Stromal cell of bone marrow (primary cell): ENCODE measurements at regions not wholly inside any gene's neighbourhood (a gene's known extent, or its start where the extent isn't known, plus 50 kb on each side); places are given as distances from the start of the nearest gene placed in this dataset.
"Not testable (repeated sequence)": the region's sequence is repeated elsewhere in the genome, so short reads cannot be mapped to it uniquely, and the experiment has no call there.

Source experiments
- DNase-seq: peaks from one replicate; pipeline ENCODE4 v3.0.0-alpha.2; 2012; ENCODE audit warnings: low read depth

DNA sequence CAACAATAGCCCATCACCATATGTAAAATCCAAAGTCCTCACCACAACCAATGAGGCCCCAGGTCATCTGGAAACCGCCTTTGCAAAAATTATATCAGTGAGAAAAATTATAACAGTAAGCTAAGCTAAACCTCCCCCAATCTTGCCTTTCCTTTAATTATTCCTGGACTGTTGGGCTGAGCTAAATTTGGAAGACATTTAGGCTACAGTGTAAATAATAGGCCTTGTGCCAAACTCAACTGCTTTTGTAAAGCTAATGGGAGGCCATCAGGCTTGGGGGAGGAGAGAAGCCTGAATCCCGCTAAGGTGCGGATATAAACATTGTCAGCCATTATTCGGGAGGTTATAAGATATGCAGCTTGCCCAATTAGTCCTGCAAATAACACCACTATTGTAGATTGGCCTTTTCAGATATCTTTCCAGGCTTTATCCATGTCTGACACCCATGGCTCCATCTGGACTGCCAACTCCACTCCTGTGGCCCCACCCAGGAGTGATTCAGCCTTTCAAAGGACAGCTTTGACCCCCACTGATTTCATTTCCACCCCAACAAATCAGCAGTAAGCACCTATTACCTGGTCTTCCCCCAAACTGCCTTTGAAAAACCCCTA lies 53.0 kb upstream of the CA12 start:
- DNase-seq, result no peak

DNA sequence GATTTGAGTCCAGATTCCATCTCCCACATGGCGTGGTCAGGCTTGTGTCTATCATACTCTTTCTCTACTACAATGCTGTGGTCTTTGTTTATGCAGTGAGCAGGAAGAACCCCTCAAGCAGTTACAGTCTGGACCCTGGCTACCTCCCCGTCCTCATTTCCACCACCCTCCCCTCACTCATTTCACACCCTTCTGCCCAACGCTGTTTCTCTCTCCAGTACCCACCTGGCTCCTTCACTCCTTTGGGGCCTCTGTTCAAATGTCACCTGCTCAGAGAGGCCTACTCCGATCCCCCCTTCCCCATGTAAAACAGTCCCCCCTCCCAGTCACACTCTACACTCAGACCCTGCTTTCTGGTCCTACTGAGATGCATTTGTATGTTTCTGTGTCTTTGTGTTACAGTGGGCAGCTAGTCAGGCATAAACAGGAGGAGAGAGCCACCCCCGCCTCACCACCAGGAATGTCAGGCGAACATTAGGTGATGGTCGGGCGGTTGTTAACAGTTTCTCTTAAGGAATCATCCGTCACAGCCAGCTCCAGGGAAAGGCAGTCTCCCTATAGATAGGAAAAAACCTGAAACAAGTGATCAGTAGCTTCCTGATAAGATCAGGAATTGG lies 53.7 kb upstream of the CA12 start:
- no peak for DNase-seq

DNA sequence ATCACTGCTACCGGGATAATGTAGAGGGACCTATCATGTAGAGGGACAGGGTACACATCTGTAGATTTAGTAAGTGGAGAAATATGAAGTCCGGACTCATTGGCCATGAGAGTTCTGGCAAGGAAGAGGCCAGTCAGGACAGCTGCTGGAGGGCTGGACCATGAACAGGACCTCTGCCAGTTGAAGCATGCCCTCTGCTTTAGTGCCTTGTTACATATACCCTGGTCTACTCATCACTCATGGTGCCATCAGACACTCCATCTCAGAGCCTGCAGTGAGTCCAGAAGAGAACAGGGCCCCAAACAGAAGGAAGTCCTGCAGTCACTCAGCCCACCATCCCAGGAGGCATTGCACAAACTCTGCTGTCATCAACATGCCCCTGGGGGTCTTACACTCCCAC lies 54.7 kb upstream of the CA12 start:
- no peak for DNase-seq

DNA sequence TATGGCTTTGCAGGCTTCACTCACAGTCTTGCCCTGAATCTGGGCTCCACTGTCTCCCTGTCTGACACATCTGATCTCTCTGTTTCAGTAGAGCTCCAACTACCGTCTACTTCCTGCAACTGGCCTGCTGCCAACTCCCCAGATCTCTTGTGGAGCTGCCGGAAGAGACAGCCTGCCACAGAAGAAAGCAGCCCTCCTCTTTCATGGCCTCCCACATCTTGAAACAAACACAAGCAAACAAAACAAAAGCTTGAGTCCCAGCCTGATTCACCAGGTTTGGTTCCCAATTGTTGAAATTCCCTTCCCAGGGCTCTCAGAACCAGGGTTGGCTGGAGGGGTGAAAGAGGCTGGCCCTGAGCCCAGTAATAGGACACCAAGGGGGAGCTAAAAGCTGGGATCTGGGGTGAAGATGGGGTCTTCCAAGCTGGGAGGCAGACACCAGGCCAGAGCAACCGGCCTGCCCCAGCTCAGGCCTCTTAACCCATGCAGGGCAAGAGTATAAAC lies 55.3 kb upstream of the CA12 start:
- DNase-seq, result peak; percentile 72

DNA sequence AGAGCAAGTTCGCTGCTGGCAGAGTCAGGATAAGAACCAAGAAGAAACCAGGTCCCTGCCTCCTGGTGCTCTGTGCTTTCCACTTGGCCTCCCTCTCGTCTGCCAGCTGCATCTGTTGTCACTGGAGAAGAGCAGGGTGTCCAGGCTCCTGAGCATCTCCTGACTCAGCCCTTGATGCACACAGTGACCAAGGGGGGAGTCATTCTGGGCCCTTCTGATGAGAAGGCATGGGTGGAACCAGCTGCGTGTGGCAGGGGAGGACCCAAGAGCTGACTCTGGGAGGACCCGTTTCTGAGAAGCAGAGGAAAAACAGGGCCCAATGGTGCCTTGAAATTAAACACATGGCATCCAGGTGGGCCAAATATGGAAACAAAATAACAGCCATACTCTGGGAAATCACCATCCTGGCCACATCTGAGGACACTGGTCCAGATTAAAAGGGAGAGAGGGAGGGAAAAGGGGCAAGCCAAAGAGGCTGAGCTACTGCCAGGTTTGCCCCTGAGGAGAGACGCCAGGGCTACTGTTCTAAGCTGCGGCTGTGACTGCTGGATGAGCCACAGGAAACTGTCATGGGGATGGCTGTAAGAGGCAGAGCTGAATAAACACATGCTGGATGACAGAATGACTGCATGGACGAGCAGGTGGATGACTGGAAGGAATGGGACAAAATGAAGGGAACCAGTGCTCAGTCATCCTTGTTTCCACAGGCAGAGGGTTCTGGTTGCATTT lies 58.1 kb upstream of the CA12 start:
- DNase-seq, result no peak

DNA sequence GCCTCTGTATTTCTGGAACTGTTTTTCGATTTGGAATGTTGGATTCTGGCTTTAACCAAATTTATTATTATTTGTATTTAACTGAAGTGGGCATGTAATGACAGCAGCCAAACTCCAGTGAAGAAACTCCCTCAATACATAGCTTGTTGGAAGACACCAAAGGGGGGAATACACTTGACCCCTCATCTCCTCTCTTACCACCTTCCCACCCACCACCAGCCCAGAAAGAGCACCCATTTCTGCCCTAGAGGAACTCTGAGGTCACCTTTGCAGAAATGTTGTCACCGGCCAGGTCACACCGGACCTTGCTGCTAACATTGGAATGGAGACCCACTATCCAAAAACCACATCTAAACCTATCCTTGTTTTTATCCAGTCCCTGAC lies 58.6 kb upstream of the CA12 start:
- no peak for DNase-seq

DNA sequence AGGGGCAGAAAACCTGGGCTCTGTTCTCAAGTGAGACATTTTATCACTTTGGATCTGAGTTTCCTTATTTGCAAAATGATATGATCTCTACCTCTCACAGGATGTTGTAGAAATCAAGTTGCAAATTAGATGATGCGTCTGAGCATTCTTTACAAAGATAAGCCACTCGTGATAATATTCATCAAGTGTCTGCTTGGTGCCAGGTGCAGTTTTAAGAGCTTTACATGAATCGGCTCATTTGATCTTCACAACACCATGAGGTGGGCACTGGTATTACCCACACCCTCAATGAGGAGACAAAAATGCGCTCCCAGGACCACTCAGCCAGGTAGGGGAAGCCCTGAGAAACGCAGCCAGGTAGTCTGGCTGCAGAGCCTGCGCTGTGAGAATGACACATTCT lies 59.1 kb upstream of the CA12 start:
- no peak for DNase-seq

DNA sequence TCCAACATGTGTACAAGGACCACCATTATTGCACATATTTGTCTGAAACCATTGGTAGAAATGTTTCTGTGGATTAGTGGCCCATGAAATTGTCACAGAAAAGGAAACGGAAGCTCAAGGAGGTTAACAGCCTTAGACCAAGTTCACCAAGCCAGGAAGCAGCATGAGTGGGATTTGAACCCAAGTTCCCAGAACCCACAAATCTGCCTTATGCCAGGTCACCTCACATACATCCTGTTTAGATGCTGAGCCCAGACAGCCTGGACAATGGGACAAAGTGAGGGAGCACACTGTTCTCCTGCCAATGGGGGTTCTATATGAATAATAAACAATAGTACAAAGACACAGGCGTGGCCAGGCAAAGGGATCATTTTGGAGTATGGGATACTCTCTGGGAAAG lies 59.6 kb upstream of the CA12 start:
- DNase-seq, result no peak

DNA sequence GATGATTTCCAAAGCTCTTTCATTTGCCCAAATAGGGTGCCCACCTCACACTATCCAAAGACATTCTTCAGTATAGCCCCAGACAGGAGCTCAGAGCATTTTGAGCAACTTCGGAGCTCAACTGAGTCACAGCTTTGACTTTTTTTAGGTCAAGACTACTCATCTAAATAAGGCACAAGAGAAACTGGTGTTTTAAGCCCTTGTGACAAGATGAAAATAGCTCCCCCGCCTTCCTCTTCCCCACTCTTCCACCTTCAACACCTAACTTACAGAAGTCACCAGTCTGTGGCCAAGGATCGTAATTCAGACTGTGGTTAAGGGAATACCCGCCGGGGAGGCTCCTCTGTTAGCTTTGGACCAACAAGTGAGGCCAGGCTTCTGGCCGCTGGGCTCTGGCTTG lies 60.4 kb upstream of the CA12 start:
- DNase-seq, result no peak

DNA sequence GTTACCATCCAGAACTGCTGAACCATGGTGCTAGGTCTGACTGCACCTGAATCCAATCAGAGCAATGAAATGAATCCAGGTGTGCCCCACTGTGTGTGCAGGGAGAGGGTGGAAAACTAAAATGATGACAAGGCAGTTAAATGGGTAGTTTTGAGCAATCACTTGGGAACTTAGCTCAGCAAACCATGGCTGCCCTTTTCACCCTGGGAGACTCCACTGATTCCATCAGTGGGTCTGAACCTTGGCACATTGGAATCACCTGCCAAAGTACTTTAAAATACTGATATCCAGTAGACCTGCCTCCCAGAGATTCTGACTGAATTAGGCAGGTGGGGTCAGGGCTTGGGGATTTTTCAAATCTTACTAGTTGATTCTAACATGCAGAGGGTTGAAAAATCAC lies 59.8 kb upstream of the USP3 start:
- no peak for DNase-seq

DNA sequence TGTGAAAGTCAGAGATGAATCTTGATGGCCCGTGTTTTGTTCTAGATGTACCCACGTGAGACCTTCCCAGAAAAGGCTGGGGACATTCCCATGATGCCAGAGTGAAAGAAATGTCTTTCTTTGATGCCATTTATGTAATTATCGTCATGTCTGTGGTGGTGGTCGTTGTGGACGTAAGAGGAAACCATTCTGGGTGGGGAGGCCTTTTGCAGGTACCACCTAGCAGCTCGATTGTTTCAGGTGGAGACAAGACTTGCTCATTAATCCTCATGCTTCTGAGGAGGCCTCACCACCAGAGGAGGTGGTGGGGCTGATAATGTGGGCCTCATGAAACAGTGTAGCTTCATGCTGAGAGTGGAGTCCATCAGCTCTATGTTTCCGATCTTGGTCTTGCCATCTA lies 58.1 kb upstream of the USP3 start:
- DNase-seq, result no peak

DNA sequence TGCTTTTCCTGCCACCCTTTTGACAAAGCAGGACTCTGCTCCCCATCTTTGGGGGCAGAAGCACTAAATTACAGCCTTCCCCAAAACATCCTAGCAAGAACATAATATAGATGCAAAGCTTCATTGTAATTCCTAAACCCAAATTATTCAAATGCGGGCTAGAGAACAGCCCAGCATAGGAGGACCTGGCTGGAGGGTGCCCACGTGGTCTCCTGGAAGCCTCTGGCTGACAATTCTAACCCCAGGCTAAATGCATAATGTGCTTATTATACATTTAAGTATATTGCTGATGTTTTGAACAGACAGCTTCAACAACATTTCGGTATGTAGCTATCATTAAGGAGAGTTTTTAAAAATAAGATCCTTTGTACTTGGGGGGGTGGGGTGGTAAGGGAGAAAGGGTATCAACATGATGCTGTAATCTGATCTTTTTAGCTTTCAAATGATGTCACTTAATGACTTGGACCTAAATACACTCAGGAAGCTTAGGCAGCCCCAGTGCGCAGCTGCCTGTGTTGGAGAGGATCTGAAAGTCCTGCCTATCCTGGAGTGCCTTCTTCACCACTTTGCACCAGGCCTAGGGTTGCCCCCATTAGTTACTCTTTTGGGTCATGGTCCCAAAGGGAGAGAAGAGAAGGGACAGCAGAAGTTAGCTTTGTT lies 57.2 kb upstream of the USP3 start:
- no peak for DNase-seq

DNA sequence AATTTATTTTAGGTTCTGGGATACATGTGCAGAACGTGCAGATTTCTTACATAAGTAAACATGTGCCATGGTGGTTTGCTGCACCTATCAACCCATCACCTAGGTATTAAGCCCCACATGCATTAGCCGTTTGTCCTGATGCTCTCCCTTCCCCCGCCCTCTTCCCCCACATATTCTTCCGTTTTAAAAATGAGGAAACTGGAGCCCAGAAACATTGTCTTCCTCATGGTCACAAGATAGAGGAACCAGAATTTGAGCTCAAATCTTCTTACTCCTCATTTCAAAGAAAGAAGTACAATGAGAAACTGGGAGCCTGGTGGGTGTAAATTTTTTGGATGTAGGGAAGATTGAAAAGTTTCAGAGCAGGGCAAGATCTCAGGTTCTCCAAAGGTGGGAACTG lies 56.1 kb upstream of the USP3 start:
- no peak for DNase-seq

DNA sequence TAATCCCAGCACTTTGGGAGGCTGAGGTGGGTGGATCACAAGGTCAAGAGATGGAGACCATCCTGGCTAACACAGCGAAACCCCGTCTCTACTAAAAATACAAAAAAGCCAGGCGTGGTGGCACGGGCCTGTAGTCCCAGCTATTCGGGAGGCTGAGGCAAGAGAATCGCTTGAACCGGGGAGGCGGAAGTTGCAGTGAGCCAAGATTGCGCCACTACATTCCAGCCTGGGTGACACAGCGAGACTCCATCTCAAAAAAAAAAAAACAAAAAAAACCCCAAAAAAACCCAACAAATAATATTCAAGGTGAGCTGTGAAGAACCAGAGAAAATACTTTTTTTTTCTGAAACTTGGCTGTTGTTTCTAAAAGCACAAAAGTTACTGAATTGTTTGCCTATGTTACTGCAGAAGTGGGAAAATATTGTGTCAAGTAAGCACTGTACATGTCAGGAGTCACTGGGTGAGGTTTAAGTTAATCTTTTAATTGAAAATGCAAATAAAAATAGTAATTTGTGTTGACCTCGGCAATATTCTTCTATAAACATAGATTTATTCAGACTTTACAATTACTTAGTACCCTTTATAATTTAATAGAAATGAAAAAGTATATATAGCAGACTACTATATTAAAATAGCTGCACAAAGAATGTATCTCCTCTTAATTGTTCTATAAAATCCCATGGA lies 55.4 kb upstream of the USP3 start:
- DNase-seq, result not testable (repeated sequence)

DNA sequence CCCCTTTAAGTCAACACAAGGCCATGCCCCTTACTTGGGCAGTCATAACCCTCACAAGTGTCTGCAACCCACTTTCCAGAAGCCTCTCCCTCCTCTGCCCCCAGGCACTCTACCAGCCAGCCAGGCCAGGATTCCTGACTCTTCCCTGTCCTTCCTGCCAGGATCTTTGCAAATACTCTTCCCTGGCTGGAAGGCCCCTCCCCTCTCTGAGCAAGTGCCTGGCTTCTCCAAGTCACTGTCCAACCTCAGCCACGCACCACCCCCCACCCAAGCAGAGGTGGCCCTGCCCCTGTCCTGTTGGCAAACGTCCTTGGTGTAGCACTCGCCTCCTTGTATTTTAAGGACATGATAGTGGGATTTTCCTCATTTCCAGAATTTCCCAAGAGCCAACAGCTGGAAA lies 54.7 kb upstream of the USP3 start:
- DNase-seq, result no peak

DNA sequence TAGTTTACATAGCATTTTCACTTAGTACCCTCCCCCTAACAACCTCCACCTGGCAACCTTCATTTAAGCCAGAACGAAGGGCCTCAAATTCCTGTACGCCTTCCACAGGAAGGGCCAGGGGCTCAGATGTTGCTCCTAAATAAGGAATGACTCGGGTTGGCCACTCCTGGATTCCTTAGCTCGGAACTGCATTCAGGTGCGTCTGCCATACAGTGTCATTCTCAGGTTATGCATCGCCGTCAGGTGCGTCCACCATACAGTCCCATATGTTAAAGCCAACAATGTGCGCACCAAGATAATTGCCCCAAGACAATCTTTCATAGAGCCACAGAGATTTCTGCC lies 53.5 kb upstream of the USP3 start:
- DNase-seq, result no peak

DNA sequence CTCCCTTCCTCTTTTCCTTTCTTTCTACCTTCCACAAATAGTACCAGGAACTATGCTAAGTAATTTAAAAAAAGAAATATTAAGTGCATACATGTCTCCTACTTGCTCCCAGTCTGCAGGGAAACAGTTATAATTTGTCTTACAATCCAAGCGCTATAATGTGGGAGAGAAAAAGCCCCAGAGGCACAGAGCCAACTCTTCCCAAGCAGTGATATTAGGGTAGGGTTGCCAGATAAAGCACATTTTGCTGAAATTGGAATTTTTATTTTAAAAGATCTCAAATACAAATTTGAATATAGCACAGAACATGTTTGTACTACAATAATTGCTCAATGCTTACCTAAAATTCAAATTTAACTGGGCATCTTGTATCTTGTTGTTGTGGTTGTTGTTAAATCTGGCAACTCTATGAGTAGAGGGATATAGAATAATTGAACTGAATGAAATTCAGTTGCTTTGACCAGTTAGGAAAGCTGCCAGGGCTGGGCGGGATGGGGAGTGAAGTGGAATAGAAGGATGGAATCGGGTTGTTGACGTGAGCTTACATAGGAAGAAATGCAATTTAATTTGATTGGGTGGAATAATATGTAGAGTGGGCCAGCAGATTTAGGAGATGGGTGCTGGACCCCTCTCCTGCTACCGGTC lies 52.6 kb upstream of the USP3 start:
- no peak for DNase-seq

DNA sequence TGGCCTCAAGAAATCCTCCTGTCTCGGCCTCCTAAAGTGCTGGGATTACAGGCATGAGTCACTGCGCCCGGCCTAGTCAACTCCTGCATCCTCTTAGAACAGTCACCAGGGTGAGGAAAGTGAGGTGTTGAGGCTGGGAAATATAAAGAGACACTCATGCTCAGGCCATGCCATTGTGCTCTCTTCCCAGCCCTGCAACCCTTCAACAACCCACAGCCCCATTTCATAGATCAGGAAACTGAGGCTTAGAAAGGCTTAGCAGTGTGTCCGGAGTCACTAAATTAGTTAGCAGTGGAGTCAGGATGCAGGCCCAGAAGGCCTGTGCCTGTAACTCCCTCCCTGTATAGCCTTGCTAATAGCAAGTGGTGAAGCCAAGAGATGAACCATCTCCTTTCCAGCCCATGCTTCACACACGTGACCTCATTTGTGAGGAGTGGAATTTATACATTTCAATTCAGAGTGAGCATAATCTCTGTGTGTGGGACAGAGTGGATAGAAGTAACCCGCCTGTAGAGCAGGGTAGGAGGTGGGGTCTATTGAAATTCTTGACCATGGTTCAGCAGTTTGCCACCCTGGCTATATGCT lies 51.7 kb upstream of the USP3 start:
- DNase-seq, result no peak

DNA sequence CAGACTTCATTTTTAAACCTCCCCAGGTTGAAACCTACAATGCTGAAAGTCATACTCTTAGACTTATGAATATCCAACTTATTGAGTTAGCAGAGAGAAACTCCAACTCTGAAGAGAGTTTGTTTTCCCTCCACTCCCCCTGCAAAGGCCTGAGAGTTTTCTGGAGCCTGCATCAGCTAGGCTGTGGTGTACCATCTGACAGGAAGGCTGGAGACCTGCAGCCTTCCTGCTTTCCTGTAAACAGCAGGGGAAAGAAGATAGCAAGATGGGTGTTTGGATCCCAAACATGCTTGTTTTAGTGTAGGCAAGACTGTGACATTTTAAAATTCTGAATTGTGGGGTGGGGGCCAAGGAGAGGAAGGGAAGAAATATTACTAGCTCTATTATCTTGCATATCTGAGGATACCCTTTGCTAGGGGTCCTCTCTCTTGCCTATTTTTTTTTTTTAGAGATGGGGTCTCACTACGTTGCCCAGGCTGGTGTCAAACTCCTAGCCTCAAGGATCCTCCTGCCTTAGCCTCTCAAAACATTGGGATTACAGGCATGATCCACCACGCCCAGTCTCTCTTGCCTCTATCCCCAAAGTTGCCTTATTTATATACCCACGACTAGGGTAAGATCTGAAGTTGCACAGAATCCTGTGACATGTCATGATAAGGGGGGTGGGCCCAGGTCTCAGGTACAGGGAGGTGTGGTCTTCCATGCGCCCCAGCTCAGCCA lies 51.0 kb upstream of the USP3 start:
- no peak for DNase-seq

DNA sequence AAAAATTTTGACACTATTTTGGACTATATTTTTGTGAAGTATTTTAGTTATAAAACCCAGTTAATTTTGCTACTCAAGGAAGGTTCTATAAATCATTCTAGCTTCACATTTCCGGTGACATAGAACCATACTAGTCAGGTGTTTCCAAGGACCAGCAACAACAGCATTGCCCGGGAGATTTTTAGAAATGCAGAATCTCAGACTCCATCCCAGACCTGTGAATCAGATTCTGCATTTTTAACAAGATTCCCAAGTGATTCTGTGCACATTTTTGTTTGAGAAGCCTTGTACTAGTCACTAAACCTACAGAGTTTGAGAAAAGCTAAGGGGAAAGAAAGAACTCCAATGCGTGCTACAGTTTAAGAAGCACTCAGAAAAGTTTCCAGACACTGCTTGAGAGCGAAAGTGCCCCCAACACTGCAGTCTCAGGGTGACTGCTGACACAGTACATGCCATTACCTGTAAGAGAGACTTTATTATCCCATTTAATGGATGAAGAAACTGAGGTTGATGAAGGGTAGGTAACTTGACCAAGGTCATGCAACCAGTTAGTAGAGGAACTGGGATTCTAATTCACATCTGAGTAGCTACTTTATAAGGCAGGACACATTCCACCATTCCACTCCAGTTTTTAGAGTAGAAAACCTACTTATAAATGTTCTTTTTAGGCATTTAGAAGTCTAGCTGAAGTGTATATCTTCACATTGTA lies 49.7 kb upstream of the USP3 start:
- DNase-seq, result no peak
